GM21423 (cell line): ENCODE measurements at regions not wholly inside any gene's neighbourhood (a gene's known extent, or its start where the extent isn't known, plus 50 kb on each side); places are given as distances from the start of the nearest gene placed in this dataset.

Experiments used
- ATAC-seq: cut with Tn5 transposase; IDR thresholded peaks from one replicate; pipeline ENCODE4 v1.9.1; 2021; ENCODE audit warnings: mild to moderate bottlenecking, moderate library complexity; ENCODE audit not compliant: unreplicated experiment

DNA sequence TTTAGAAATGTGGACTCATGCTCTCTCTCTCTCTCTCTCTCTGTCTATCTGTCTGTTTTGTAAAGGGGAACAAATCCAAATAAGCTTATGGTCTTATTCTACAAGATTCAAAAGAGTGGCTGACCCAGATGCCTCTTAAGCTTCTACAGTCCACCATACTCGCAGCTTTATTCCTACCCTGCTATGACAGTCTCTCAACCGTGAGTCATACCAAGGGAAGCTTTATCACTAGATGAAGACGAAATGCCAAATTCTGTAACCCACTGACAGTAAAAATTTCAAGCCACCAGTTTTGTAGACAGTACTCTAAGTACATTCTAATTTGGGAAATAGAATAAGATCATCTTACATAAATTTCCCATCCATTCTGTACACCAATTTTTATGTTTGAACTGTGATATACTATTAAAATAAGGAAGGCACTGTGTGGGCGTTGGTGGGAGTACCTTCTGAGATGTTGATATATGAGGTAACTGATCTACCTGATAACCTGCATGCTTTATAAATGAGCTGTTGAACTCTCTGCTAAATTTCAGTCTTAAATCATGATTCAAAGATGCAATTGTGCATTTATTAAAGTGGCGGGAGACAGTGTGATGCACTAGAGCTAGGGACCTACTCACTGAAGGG is 153.2 kb downstream of the KLF6 start:
- ATAC-seq = no peak

DNA sequence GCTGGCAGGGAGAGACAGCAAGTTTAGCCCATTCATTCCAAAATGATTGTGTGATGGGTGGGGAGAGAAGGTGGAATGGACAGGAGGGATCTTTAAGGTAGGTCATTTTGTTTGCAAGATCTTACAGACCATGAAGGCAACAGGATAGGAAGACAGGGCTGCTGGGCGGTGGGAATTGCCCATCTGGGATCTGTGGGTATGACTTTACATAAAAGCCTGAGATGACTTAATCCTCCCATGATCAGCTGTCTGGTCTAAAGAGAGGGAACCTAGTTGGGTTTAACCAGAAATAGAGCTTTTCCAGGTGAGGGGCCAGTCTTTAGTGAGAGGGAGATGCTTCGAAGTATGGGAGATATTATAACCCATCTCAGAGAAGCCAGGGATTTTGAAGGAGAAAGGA is 153.7 kb downstream of the KLF6 start:
- ATAC-seq = no peak

DNA sequence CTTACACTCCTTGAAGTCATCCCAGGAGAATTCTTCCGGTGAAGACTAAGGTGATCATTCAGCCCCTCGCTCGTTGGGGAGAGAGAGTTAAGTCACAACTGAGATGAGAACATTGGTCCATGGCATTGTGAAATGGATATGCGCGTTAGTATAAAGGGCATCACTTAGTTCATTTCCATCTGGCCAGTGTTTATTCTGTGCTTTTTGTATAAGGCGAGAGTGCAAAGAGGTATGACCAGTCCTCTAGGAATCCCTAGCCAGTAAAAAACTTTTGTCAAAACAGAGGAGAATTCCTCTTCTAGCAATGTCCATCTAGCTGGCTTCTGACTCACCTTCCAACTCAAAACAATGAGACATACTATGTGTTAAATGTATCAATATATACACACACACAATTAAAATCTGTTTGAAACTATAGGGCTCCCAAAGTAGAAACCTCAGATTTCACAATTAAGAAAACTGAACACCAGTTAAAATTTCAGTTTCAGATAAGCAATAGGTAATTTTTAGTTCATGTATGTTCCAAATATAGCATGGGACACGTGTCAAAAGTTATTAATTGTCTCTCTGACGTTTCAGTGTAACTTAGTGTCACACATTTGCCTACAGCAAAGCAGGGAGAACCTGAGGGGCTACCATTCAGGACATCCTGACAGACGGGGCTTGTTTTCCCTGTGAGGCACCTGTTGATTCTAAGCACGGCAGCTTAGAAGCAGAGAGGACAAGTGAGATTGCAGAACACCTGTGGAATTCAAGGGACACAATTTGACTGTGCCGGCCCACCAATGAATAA is 158.9 kb downstream of the KLF6 start:
- ATAC-seq = peak; percentile 64

DNA sequence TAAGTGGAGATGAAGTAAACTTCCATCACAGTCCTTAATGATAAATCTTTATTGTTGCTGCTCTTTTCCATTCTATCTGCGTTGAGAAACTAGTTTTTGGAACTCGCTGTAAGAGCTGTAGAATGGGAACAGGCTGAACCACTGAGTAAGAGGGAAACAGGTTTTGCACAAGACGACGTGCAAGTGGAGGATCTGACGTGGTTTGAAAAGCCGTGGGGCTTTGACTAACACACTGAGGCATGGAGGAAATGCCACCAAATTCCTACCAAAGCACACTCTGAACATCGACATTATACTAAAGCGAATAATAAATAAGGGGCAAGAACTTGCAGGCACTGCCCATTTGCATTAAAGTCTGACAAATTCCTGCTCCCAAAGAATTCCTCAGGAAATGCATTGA is 160.6 kb downstream of the KLF6 start:
- ATAC-seq = no peak

DNA sequence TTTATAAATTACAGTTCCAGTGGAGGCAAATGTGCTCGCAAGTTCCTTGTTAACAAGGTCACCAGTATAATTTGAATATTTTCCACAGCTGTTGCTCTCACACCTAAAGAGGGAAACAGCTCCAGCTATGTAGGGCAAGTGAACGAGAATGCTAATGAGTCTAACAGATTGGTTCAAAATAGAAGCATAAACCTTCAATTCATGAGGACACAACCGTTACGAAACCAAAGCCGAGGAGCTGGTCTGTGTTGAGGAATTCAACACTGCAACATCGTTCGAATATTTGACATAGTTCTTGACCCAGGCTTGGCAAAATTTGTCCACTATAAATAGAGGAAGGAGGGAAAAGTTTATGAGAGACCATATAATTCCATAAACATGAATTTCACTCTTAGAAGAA is 161.3 kb downstream of the KLF6 start:
- no peak for ATAC-seq

DNA sequence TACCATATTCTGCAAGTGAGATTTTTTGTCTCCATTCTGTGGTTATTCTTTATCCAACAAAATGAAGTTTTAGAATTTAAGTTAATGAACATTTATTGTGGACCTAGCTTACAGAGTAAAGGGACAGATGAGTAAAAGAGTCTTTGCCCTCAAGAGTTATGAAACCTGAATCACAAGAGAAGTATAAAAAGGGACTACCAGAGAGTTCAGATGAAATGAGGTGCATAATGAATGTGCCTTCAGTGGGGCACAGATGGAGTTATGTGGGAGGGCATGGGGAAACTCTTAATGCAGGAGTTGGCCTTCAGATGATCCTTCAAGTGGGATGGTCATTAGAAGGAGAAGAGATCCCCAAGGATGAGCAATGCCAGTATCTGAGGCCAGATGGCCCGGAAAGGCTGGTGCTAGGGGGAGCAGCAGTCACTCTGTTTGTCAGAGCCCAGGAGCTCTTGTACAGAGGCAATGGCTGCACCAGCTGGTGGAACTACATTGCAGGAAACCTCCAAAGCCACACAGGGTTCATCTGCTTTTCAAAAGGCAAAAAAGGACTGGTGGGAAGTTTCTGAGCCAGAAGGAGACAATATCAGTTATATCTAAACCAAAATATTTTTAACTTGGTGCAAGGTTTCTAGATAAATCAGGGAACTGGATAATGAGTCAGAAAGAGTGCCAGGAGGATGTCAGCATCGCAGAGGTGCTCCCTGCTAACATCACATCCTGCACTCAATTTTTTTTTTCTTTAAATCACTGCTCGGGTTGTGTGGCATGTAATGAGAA is 162.0 kb downstream of the KLF6 start:
- ATAC-seq = no peak

DNA sequence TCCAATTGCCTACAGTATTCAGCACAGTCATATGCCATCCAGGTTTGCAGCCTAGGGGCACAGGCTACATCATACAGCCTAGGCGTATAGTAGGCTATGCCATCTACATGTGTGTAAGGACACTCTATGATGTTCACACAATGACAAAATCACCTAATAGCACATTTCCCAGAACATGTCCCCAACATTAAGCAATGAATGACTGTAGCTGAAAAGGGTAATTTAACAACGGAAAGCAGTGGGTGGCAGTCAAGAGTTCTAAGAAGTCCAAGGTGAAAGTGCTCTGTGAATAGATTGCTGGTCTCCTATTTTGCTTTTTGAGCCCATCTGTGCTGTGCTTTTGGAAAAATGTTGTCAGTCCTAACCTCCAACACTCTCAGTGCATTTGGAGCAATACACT is 162.6 kb downstream of the KLF6 start:
- no peak for ATAC-seq

DNA sequence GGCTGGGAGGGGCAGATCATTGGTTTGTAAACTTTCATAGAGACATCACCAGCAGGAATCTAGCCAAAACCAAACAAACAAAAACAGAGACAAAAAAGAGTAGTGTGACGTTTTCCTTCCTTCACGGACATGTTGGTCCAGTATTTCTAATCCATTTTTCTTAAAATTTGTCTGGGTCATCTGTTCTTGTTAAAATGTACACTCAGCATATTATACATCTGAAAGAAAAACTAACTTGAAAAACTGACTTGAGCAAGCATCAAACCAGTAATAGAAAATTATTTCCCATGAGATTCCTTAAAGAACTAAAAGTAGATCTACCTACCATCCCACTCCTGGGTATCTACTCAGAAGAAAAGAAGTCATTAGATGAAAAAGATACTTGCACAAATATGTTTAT is 164.2 kb downstream of the KLF6 start:
- ATAC-seq = no peak

DNA sequence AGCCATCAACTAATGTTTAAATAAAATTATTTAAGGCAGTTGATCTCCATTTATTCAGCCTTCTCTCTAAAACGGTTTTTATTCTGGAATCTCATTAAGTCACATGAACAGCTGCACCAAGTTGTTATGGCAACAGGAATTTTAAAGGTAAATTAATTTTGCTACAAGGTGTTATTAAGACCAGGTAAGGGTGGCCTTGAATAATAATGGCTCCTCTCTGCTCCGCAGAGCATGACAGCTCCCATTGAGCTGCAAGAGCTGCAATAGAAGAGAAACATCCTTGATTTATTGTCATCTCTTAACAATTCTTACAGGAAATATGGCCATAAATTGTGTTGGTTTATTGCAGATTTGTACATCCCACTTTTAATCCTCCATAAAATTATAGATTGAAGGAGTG is 165.8 kb downstream of the KLF6 start:
- no peak for ATAC-seq

DNA sequence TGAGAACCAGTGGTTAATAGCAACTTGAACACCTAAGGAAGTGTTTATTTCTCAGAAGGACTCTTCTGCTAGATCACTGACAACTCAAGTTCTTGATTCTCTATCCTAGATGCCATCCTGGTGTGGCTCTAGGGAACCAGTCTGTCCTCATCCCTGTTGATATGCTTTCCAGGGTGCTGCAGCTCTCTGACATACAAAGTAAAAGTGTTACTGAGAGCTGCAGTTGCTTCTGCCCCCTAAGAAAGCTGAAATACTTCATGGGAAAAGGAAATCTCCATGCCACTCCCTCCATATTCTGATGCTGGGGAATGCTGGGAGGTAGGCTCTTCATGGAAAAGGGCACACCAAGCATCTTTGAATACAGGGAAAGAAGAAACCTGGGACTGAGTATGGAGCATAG is 168.1 kb downstream of the KLF6 start:
- ATAC-seq = no peak

DNA sequence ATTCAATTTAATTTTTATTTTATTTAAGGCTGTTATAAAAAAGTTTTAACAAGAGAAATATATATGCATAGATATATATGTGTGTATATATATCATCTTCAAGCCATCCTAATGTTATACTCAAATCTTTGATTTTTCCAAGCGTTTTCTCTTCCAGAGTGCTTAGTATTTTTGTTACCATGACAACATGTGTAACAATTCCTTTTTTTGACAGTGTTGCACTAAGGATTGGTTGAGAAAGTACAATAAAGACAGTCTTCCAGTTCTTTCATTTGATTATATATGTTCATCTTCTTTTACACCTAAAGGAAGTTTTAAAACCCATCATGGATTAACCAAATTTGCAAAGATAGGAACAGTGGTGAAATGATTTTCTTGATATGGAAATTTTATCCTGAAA is 171.7 kb downstream of the KLF6 start:
- ATAC-seq = no peak

DNA sequence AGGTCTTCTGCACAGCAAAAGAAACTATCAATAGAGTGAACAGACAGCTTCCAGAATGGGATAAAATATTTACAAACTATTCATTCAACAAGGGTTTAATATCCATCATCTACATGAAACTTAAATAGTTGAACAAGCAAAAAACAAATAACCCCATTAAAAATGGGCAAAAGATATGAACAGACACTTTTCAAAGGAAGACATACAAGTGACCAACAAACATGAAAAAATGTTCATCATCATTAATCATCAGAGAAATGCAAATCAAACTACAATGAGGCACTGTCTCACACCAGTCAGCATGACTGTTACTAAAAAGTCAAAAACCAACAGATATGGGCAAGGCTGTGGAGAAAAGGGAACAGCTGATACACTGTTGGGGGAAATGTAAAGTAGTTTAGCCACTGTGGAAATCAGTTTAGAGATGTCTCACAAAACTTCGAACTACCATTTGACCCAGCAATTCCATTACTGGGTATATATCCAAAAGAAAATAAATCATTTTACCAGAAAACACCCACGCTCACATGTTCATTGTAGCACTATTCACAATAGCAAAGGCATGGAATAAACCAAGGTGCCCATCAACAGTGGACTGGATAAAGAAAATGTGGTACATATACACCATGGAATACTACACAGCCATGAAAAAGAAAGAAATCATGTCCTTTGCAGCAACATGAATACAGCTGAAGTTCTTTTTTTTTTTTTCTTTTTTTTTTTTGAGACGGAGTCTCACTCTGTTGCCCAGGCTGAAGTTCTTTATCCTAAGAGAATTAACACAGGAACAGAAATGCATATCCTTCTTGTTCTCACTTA is 172.6 kb downstream of the KLF6 start:
- no peak for ATAC-seq

DNA sequence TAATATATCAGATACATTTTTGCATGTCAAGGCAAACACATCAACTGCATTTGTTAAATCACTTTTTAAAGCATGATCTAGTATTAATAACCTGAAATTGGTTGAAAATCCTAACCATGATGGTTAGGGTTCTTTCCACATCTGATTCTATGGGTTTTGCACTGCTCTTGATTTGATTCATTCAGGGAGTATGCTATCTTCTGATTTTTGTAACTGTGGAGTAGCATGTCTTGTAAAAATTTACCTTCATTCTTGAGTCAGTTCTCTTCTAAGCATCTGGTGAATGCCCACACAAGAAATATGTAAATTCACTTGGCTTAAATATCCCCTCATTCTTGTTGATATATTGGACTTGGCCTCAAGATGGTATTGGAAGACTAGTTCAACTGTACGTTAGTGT is 178.7 kb downstream of the KLF6 start:
- ATAC-seq = no peak

DNA sequence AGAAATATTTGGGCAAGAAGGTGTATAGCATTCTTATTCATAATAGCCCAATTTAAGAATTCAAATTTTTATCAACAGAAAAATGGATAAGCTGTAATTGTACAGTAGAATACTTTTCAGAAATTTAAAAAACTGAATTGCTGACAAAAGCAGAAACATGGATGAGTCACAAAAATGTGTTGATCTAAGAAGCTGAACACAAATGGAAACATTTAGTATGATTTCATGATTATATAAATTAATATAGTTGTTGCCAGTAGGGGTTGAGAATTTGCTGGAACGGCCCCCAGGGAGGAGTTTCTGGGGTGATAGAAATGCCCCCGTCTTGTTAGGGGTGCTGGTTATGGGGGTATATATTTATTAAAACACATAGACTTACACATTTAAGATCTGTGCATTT is 179.1 kb downstream of the KLF6 start:
- no peak for ATAC-seq

DNA sequence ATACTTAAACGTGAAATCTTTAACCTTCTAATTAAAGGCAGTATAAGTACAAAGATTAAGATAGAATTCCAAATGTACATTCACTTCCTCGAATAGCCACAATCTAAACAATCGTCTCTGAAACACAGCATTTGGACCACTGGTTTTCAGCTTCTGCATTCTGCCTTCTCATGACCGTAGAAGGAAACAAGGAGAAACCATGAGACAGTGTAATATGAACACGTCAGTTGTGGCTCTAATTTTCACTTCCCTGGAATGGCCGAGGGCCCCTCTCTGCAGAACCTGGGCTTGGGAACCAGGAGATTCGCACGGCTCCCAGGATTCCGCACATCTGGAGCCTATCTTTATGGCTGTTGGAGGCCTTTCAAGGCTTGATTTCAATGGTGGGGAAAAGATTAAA is 189.3 kb downstream of the KLF6 start:
- ATAC-seq = no peak

DNA sequence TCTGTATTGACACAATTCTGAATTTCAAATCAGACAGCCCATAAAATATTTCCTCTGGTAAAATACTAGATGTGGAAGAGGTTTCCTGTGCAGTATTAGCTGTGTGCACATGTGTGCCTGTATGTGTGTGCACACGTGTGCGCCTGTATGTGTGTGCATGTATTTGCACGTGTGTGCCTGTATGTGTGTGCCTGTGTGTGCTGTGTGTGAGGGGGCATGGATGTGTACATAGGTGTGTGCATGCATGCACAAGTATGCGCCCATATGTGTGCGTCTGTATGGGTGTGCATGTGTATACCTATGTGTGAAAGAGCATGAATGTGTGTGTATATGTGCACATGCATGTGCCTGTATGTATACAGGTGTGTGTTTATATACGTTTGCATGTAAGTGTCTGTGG is 191.4 kb downstream of the KLF6 start:
- no peak for ATAC-seq

DNA sequence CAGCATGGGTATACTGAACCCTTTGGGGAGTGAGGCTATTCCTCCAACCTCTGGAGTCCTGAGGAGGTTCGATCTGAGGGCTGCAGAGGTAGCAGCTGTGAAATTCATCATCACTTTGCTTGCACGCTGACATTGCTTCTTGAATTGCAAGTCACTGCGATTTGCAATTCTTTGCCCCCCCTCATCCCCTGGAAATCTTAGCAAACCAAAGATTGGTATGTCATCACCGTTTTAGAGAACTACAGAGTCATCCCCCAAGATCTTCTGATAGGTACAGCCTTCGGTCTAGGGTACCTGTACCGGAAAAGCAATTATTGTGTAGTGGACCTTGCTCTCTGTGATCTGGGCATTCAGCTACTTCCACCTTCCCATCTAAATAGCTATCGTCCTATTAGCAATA is 192.6 kb downstream of the KLF6 start:
- ATAC-seq = no peak

DNA sequence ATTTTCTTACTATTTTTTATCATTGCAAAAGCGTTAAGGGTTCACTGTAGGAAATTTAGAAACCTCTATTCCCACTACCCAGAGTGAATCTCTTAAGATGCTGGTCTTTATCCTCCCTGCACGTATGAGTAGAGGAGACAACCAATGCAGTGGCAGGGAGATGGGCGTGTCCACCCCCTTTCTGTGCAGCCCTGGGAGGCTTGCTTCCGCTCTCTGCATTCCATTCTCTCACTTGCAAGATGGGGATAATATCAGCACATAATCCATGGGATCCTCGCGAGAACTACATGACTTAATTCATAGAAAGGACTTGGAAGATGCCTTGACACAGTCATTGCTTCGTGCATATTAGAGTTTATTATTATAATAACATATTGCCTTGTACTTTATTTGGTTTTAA is 196.2 kb downstream of the KLF6 start:
- no peak for ATAC-seq

DNA sequence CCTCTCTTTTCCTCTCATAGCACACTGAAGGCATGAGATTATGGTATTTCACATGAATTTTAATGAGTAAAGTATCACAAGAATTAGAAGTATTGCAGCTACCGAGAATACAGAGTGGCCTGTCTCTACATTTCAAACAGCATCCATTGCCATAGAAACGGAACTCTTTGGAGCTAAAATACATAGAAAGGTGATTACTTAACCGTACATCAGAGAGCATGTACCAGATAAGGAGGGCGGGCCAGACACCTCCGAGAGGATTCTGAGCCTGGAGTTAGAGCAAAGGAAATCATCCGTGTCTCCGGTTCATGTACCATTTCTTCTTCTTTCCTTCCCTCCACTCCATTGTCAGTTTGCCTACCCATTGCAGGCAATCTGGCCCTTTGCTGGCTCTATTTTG is 196.7 kb downstream of the KLF6 start:
- no peak for ATAC-seq

DNA sequence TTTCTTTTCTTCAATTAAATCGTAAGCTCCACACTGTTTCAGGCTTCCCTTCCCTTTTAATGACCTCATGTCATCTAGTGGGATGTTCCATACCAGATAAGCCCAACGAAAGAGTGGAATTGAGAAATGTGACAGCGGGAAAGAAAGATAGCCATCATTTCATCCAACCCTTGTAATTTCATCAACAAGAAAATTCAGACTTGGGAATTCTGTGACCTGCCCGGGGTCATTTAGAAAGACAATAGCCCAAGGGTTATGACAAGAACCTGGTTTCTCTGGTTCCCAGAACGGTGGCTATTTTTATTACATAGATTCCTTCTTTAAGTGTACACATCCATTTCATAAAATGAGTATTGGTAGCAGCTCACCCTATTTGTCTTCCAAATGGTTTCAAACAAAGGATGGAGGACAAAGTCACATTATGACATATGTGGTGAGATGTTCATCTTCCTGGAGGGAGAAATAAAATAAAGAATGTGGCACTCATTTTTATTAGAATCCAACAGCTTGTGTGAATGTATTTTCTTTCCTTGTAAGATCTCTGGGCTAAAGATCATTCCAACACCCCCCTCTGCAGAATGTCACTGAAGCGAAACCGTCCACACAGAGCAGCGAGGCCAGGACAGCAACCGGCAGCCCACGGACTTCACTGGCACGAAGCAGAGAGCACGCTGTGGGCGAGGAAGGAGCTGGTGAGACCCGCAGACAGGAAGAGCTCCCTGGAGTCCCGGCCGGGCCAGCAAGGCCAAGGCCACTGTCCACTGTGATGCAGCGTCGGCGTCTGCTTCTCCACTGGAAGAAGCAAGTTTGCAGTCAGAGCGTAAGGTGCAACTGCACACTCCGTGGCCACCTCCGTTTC is 199.9 kb downstream of the KLF6 start:
- no peak for ATAC-seq
